MG63 (cell line): ENCODE measurements at regions not wholly inside any gene's neighbourhood (a gene's known extent, or its start where the extent isn't known, plus 50 kb on each side); places are given as distances from the start of the nearest gene placed in this dataset.

Source experiments
- DNase-seq: peaks from one replicate; pipeline ENCODE4 v3.0.0-alpha.2; 2020
- H3K27me3 ChIP-seq: fragments of 250-450 bp; sonication (Bioruptor Pico); 2 replicates; pipeline ENCODE4 v1.5.1; 2020; ENCODE audit warnings: mild to moderate bottlenecking, moderate library complexity
- H3K36me3 ChIP-seq: fragments of 250-450 bp; sonication (Bioruptor Pico); 2 replicates; pipeline ENCODE4 v1.5.1; 2020; ENCODE audit warnings: mild to moderate bottlenecking, moderate library complexity
- H3K4me3 ChIP-seq: fragments of 250-450 bp; sonication (Bioruptor Pico); 2 replicates; pipeline ENCODE4 v1.5.1; 2020; ENCODE audit warnings: mild to moderate bottlenecking, moderate library complexity
- H3K9me3 ChIP-seq: fragments of 250-450 bp; sonication (Bioruptor Pico); 2 replicates; pipeline ENCODE4 v1.5.1; 2020; ENCODE audit warnings: mild to moderate bottlenecking, moderate library complexity

DNA sequence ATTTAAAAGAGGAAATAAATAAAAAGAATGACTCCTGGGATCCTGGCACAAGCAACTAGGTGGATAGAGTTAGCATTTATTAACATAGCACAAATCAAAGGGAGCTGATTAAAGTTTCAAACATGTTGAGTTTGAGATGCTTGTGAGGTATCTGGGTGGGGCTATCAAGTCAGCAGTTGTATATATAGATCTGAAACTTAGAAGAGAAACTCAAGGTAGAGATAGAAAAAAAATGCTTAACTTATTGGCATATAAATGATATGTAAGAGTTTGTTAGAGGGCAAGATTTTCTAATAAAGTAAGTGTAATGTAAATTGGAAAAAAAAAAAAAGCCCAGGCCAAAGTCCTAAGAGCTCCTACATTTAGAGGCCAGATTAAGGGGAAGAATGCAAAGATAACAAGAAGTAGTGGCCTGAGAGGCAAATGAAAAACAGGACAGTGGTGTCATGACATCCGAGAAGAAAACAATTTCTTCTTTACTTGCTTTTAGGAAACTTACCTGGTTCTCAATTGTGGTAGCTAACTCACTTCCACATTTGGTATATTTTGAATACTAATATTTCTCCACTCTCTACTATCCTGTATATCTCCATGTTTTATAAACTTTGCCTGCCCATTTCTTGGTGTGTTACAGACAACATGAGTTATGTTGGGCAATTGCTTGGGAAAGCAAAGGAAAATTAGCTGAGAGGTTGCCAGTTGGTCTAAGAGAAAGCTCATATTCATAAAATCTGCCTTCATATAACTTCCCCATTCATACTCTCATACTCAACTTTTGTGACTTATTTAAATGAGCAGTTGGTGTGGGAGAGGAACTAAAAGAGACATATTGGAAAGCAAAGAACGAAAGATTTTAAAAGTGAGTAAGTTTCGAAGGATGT lies 169.2 kb downstream of the PARM1 start:
- H3K9me3 ChIP-seq, result no peaks in the 10 kb centered on the region
- no peaks in the 10 kb centered on the region for H3K36me3 ChIP-seq
- no peaks in the 10 kb centered on the region for H3K27me3 ChIP-seq
- H3K4me3 ChIP-seq, result no peak overlapping the region
- no peak for DNase-seq
